Right lobe of liver (tissue), 6 donors: ENCODE measurements at regions not wholly inside any gene's neighbourhood (a gene's known extent, or its start where the extent isn't known, plus 50 kb on each side); places are given as distances from the start of the nearest gene placed in this dataset.

ENCODE experiments used
- ATAC-seq, 4 donors: fragments of 200-7000 bp; cut with Tn5 transposase; one replicate each; pipeline ENCODE4 v1.9.1; 2020; ENCODE audit warnings: mild to moderate bottlenecking in 4 of 4, moderate library complexity in 4 of 4
- DNase-seq, 3 donors: peaks; one replicate each; pipeline ENCODE4 v3.0.0-alpha.2; 2020
- H3K27ac ChIP-seq, 3 donors: fragments of 200-600 bp; one replicate each; pipeline ENCODE4 v1.8.0; 2022
- H3K27me3 ChIP-seq, 2 donors: fragments of 200-600 bp; one replicate each; pipeline ENCODE4 v1.8.0; 2022
- H3K36me3 ChIP-seq, 4 donors: fragments of 200-600 bp; sonication (generic) in 1 of 4; one replicate each; pipeline versions ENCODE4 v1.5.1 to v1.8.0; 2017 to 2022; ENCODE audit warnings: control low read depth in 1 of 4
- H3K4me1 ChIP-seq, 4 donors: fragments of 200-600 bp; sonication (generic) in 1 of 4; one replicate each; pipeline versions ENCODE4 v1.5.1 to v1.8.0; 2017 to 2022; ENCODE audit warnings: control low read depth in 1 of 4
- H3K4me3 ChIP-seq, 3 donors: fragments of 200-600 bp; one replicate each; pipeline ENCODE4 v1.8.0; 2022
- H3K9me3 ChIP-seq, 4 donors: fragments of 200-600 bp; sonication (generic) in 1 of 4; one replicate each; pipeline versions ENCODE4 v1.5.1 to v1.8.0; 2017 to 2022; ENCODE audit warnings: control low read depth in 1 of 4
- POLR2A ChIP-seq: fragments of 450-650 bp; IDR thresholded peaks from one replicate; pipeline ENCODE4 v1.6.1; 2017; ENCODE audit warnings: antibody characterized with exemption, mild to moderate bottlenecking
- WGBS: methylation state at CpG from one replicate; pipeline ENCODE4 v1.1.6; 2018; ENCODE audit warnings: low coverage, low lambda C conversion rate; ENCODE audit not compliant: insufficient coverage; ENCODE audit errors: missing lambda C conversion rate; 5-methylcytosine and 5-hydroxymethylcytosine counted together
- intact Hi-C, 2 donors: fragments of 100-400 bp; cut with DNase I; formaldehyde crosslinking; loops; one replicate each; pipeline versions ENCODE4 v1.11.2 to v1.14.1; 2022
- TF ChIP-seq, protein P1 (sequence below), 4 donors: fragments of 200-600 bp in 3 of 4; fragments of 450-650 bp in 1 of 4; IDR thresholded peaks; one replicate each; pipeline versions ENCODE4 v1.5.1 to v1.8.0; 2016 to 2022; ENCODE audit warnings: antibody characterized with exemption in 4 of 4, mild to moderate bottlenecking in 2 of 4
- donor health status: DM: no; HTN: yes; CAD: no.
- donor health status: DM: no; HTN: no; CAD: no.
- donor health status: DM: no; HTN: no; CAD: no.
- donor health status: DM: no; HTN: yes; CAD: no.
- donor health status: DM: no; HTN: yes; CAD: no.

DNA sequence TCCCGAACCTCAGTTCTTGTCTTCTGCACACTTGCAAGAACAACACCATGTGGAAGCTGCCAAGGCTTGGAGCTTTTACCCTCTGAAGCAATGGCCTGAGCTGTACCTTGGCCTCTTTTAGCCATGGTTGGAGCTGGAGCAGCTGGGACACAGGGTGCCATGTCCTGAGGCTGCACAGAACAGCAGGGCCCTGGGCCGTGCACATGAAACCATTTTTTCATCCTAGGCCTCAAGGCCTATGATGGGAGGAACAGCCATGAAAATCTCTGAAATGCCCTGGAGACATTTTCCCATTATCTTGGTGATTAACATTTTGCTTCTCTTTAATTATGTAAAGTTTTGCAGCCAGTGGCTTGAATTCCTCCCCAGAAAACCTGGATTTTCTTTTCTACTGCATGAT, 817.8 kb upstream of the CXADR start:
- Histone ChIP-seq H3K4me1 (no peaks in the 10 kb centered on the region), H3K9me3 (no peaks in the 10 kb centered on the region), H3K4me3 (no peak overlapping the region), H3K27me3 (no peaks in the 10 kb centered on the region), H3K27ac (no peak overlapping the region), H3K36me3 (no peaks in the 10 kb centered on the region)
- ATAC-seq (no peak), DNase-seq (no peak)
- intact Hi-C loops = no loop called here
- TF ChIP-seq, protein P1, sequence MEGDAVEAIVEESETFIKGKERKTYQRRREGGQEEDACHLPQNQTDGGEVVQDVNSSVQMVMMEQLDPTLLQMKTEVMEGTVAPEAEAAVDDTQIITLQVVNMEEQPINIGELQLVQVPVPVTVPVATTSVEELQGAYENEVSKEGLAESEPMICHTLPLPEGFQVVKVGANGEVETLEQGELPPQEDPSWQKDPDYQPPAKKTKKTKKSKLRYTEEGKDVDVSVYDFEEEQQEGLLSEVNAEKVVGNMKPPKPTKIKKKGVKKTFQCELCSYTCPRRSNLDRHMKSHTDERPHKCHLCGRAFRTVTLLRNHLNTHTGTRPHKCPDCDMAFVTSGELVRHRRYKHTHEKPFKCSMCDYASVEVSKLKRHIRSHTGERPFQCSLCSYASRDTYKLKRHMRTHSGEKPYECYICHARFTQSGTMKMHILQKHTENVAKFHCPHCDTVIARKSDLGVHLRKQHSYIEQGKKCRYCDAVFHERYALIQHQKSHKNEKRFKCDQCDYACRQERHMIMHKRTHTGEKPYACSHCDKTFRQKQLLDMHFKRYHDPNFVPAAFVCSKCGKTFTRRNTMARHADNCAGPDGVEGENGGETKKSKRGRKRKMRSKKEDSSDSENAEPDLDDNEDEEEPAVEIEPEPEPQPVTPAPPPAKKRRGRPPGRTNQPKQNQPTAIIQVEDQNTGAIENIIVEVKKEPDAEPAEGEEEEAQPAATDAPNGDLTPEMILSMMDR (IDR thresholded peaks at IDR 0.05) = no peak
- no peak for TF ChIP-seq POLR2A
- WGBS = no CpG with 5 or more reads among the region's 2 CpGs

DNA sequence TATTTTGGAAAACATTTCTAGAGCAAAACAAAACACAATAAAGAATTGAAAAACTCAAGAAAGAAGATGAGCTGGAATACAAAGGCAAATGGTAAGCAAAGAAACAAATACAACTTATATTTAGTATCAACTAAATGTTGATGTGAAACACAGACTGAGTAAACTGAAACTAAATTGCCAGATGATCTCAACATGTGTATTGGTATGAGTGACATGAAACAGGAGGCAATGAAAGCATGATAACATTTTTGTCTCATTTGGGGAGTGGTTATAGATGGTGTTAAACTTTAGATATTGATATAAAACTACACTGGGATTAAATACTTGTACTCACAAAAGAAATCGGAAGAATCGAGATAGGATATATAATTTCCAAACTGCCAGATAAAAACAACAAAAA, 805.6 kb upstream of the CXADR start:
- ATAC-seq = no peak
- no peaks in the 10 kb centered on the region for H3K27me3 ChIP-seq
- intact Hi-C loops = no loop called here
- DNase-seq = no peak
- H3K36me3 ChIP-seq = no peaks in the 10 kb centered on the region
- no peak overlapping the region for H3K4me3 ChIP-seq
- H3K9me3 ChIP-seq = no peaks in the 10 kb centered on the region
- no peaks in the 10 kb centered on the region for H3K4me1 ChIP-seq
- TF ChIP-seq, protein P1 (IDR thresholded peaks at IDR 0.05) = no peak
- no peak for TF ChIP-seq POLR2A
- 96% methylated on average over 2 of the region's 2 CpGs for WGBS
- no peak overlapping the region for H3K27ac ChIP-seq

DNA sequence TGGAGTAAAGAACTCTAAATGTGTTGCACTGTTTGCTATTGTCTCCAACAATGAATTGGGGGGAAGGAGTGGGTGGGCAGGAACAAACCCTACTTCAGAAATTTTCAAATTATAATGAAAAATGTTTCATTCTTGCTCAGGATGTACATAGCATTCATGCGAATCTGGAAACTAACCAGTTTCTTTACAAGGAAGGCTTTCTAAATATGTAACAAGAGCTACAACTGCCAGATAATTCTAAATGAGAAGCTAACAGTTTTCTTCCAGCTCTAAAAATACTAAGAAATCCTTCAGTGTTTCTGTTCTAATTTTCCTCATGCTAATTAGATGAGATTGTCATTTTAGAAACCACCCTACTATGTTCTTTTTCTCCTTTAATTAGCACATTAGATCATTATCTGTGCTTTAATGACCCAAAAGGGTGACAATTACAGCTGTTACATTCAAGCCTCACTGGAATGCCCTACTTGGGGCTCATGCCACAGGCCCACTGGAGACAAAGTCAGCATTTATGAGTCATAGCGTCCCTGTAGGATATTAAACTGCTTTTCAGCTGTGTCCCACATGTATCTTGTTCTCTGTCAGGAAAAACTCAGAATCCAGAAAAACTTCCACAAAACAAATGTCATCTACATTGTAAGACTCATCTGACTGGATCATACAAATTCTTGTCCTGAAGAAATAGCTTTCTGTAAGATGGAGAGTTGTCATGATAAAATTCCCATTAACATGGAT, 804.6 kb upstream of the CXADR start:
- TF ChIP-seq, protein P1 (IDR thresholded peaks at IDR 0.05) = no peak
- TF ChIP-seq POLR2A = no peak
- ATAC-seq (no peak), DNase-seq (no peak)
- WGBS = 59% methylated on average over 2 of the region's 2 CpGs
- H3K4me3 ChIP-seq = no peak overlapping the region
- no peaks in the 10 kb centered on the region for H3K9me3 ChIP-seq
- H3K36me3 ChIP-seq = no peaks in the 10 kb centered on the region
- intact Hi-C loops = no loop called here
- no peaks in the 10 kb centered on the region for H3K4me1 ChIP-seq
- no peaks in the 10 kb centered on the region for H3K27me3 ChIP-seq
- no peak overlapping the region for H3K27ac ChIP-seq

DNA sequence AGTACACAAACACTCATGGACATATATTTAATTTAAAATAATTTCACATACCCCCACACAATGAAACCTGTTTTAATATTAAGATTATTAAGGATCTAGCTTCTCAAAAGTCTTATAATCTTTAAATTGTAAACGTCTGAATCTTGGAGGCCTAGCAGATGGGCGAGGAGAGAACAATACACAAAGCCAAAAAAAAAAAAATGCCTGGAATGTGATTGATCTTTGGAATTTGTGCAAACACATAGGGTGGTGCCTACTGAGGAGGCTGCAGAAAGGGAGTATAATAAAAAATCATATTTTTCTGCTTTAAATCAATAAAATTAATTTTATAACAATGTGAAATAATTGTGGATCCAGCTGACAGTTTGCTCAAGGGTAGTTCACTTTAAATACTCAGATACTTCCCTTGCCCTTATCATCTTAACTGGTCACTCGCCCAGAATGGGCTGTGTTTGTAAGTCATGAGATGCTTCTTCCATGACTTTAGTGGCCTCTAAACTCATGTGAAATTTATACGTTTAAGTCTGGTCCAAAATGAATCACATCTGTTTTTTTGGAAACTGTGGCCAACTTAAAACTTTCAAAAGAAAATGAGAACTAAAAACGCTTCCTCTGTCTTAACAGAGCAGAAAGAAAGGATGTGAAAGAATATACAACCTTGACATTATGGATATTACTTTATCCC, 802.8 kb upstream of the CXADR start:
- intact Hi-C loops = no loop called here
- no peak overlapping the region for H3K4me3 ChIP-seq
- H3K4me1 ChIP-seq = no peaks in the 10 kb centered on the region
- no peak overlapping the region for H3K27ac ChIP-seq
- DNase-seq = no peak
- H3K9me3 ChIP-seq = no peaks in the 10 kb centered on the region
- no peaks in the 10 kb centered on the region for H3K36me3 ChIP-seq
- ATAC-seq = peak in 1 of 4 donors; percentile 22
- H3K27me3 ChIP-seq = no peaks in the 10 kb centered on the region
- WGBS = 40% methylated on average over 5 of the region's 5 CpGs
- TF ChIP-seq, protein P1 (IDR thresholded peaks at IDR 0.05) = no peak
- no peak for TF ChIP-seq POLR2A
